ENCODE measurements at regions not wholly inside any gene's neighbourhood (a gene's known extent, or its start where the extent isn't known, plus 50 kb on each side); places are given as distances from the start of the nearest gene placed in this dataset.

DNA sequence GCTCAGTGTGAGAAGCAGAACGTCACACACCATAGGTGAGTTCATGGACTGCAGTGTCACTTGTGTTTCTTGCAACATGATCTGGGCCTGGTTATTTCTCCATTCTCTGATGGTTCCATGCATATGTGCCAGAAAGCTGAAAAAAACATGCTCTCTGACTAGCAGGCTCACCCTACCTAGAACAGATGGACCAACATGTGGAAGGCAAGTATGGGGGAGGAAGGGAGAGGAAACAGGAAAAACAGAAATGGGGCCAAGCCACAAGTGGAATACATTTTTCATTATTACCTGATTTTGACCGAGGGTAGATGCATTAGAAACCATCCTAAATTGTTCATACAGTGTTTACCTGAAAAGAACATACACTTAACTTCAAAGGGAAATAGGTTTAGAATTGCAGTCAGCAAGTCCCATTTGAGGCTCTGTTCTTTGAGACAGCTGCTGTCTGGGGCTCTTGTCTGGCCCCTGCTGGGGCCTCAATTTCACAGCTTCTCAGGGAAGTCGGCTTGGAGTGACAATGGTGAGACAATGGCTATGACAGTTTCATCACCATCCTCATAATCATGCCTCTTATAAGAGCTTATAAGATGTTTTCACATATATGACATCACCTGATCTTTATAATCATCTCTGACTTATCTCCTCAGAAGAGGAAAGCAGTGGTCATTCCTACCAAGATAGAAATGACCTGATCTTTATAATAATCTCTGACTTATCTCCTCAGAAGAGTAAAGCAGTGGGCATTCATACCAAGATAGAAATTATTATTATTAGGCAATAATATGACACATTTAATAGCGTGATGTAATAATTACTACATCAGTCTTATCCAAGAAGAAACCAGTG lies 327.3 kb downstream of the SIPA1L2 start:
- peaks cover 26 to 38% of the 10 kb centered on the region in 2 experiments for H3K4me1 Mint-ChIP-seq
- H3K79me1 ChIP-seq (ENCODE audit: insufficient read depth, low read depth, low read length, poor library complexity, severe bottlenecking), result no peaks in the 10 kb centered on the region
- no peak overlapping the region for H3K9ac ChIP-seq (ENCODE audit: extremely low read depth, insufficient read length, low read length)
- H2BK15ac ChIP-seq (ENCODE audit: low read depth, low read length), result no peak overlapping the region
- H3K79me2 ChIP-seq (ENCODE audit: insufficient read depth, low read length), result no peaks in the 10 kb centered on the region
- no peak overlapping the region for H3K4me3 Mint-ChIP-seq
- H2BK20ac ChIP-seq (ENCODE audit: low read depth, low read length, poor library complexity, severe bottlenecking), result no peak overlapping the region
- H3T11ph ChIP-seq (ENCODE audit: low read length), result no peak overlapping the region
- no peak overlapping the region for H3K27ac ChIP-seq (ENCODE audit: insufficient read length, low read depth, low read length)
- no peak overlapping the region for H2BK120ac ChIP-seq (ENCODE audit: low read depth, low read length, poor library complexity, severe bottlenecking)
- H3K4me2 ChIP-seq (ENCODE audit: insufficient read depth, insufficient read length, low read length), result no peak overlapping the region
- no CpG with 5 or more reads among the region's 4 CpGs for WGBS (ENCODE audit: extremely low coverage, insufficient read length, low lambda C conversion rate)
- TF ChIP-seq, protein P1, sequence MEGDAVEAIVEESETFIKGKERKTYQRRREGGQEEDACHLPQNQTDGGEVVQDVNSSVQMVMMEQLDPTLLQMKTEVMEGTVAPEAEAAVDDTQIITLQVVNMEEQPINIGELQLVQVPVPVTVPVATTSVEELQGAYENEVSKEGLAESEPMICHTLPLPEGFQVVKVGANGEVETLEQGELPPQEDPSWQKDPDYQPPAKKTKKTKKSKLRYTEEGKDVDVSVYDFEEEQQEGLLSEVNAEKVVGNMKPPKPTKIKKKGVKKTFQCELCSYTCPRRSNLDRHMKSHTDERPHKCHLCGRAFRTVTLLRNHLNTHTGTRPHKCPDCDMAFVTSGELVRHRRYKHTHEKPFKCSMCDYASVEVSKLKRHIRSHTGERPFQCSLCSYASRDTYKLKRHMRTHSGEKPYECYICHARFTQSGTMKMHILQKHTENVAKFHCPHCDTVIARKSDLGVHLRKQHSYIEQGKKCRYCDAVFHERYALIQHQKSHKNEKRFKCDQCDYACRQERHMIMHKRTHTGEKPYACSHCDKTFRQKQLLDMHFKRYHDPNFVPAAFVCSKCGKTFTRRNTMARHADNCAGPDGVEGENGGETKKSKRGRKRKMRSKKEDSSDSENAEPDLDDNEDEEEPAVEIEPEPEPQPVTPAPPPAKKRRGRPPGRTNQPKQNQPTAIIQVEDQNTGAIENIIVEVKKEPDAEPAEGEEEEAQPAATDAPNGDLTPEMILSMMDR (conservative IDR thresholded peaks at IDR 0.05), result no peak; the same call in 2 of the 3 replicates
- H2BK5ac ChIP-seq (ENCODE audit: insufficient read length, low read length), result no peak overlapping the region
- H2AFZ ChIP-seq (ENCODE audit: low read length), result no peak overlapping the region
- no peak overlapping the region for H3K14ac ChIP-seq (ENCODE audit: insufficient read depth, low read length)
- H3K27me3 Mint-ChIP-seq (ENCODE audit: low read depth), result no peaks in the 10 kb centered on the region; the same call in 1 of the 2 replicates
- H3K9me3 ChIP-seq (ENCODE audit: control insufficient read depth, low read depth, low read length), result no peaks in the 10 kb centered on the region
- no peak overlapping the region for H4K91ac ChIP-seq (ENCODE audit: insufficient read length, low read depth, low read length)
- H3K56ac ChIP-seq (ENCODE audit: insufficient read length, low read depth, low read length), result no peak overlapping the region
- no peak overlapping the region for H4K5ac ChIP-seq (ENCODE audit: insufficient read length, low read depth, low read length)
- H3K27ac Mint-ChIP-seq, result no peak overlapping the region
- 0 out of 2 replicates have a peak, but pooled peaks cover 2% of the 10 kb centered on the region for H3K4me1 ChIP-seq (ENCODE audit: insufficient read depth, low read length)
- no peaks in the 10 kb centered on the region for H3K23me2 ChIP-seq (ENCODE audit: insufficient read length, low read depth, low read length, poor library complexity, severe bottlenecking)
- H3K4ac ChIP-seq (ENCODE audit: low read depth, low read length), result no peak overlapping the region
- H3K27me3 ChIP-seq (ENCODE audit: insufficient read depth, low read length), result no peaks in the 10 kb centered on the region
- H3K18ac ChIP-seq (ENCODE audit: insufficient read length, low read depth, low read length), result no peak overlapping the region
- H4K8ac ChIP-seq (replicated peaks; ENCODE audit: insufficient read length, low read depth, low read length), result no peak overlapping the region
- no peak overlapping the region for H2AK5ac ChIP-seq (ENCODE audit: insufficient read length, low read length)
- peaks cover 0 to 5% (median 0%) of the 10 kb centered on the region in 3 experiments; a peak in 1 of 7 replicates for H3K36me3 Mint-ChIP-seq (ENCODE audit: insufficient read depth in 1 of 3, low read depth in 3 of 3)
- no peak for DNase-seq
- no peak overlapping the region for H2BK12ac ChIP-seq (ENCODE audit: insufficient read length, low read depth, low read length)
- H3K23ac ChIP-seq (ENCODE audit: insufficient read length, low read depth, low read length), result no peak overlapping the region
- no peaks in the 10 kb centered on the region for H4K20me1 ChIP-seq (ENCODE audit: control insufficient read depth, insufficient read depth, insufficient read length)
- H3K9me3 Mint-ChIP-seq, result no peaks in the 10 kb centered on the region
